Tibial artery (tissue), 4 donors: ENCODE measurements at regions not wholly inside any gene's neighbourhood (a gene's known extent, or its start where the extent isn't known, plus 50 kb on each side); places are given as distances from the start of the nearest gene placed in this dataset.

Source experiments
- DNase-seq, 2 donors: peaks; one replicate each; pipeline ENCODE4 v3.0.0-alpha.2; 2019
- H3K27ac ChIP-seq, 2 donors: fragments of 200-600 bp; sonication (generic) in 1 of 2; 1 replicate in 1 of 2; 2 replicates in 1 of 2; pipeline ENCODE4 v1.5.1; 2018 to 2019; ENCODE audit warnings: mild to moderate bottlenecking in 1 of 2
- H3K27me3 ChIP-seq, 2 donors: fragments of 200-600 bp; sonication (generic) in 1 of 2; one replicate each; pipeline versions ENCODE4 v1.5.1 to v1.6.0; 2016 to 2019
- H3K36me3 ChIP-seq, 3 donors: fragments of 200-600 bp; sonication (generic) in 2 of 3; one replicate each; pipeline ENCODE4 v1.5.1; 2016 to 2019; ENCODE audit warnings: mild to moderate bottlenecking in 2 of 3
- H3K4me1 ChIP-seq, 4 donors: fragments of 200-600 bp; sonication (generic) in 2 of 4; 1 replicate in 3 of 4; 2 replicates in 1 of 4; pipeline ENCODE4 v1.5.1; 2016 to 2019
- H3K4me3 ChIP-seq, 2 donors: fragments of 200-600 bp; sonication (generic) in 1 of 2; 1 replicate in 1 of 2; 2 replicates in 1 of 2; pipeline ENCODE4 v1.5.1; 2018 to 2019; ENCODE audit warnings: mild to moderate bottlenecking in 2 of 2
- H3K9me3 ChIP-seq, 3 donors: fragments of 200-600 bp; sonication (generic) in 1 of 3; one replicate each; pipeline ENCODE4 v1.5.1; 2016 to 2019
- CTCF ChIP-seq, 2 experiments: fragments of 200-600 bp in 1 of 2; fragments of 450-650 bp in 1 of 2; IDR thresholded peaks; one replicate each; pipeline ENCODE4 v1.5.1; 2017 to 2019; ENCODE audit warnings: antibody characterized with exemption in 2 of 2, mild to moderate bottlenecking in 1 of 2, moderate library complexity in 1 of 2
- intact Hi-C: fragments of 100-400 bp; cut with DNase I; formaldehyde crosslinking; loops from one replicate; pipeline ENCODE4 v1.15.0; 2023; ENCODE audit warnings: low total_unique reads

- Histone ChIP-seq H3K9me3 (no peaks in the 10 kb centered on the region), H3K4me3 (no peak overlapping the region), H3K36me3 (no peaks in the 10 kb centered on the region), H3K27me3 (no peaks in the 10 kb centered on the region), H3K4me1 (no peaks in the 10 kb centered on the region), H3K27ac (no peak overlapping the region)
- DNase-seq = no peak
- intact Hi-C loops = no loop called here
- no peak for TF ChIP-seq CTCF (IDR thresholded peaks at IDR 0.05)
Measured at GRCh38 chr6:139917951-139918630, 543.6 kb upstream of the CITED2 start.

GRCh38 chr6:139914910-139915309, 540.5 kb upstream of the CITED2 start:
- DNase-seq = no peak
- TF ChIP-seq CTCF (IDR thresholded peaks at IDR 0.05) = no peak

GRCh38 chr6:139912735-139913400, 538.4 kb upstream of the CITED2 start:
- no peak overlapping the region for H3K4me3 ChIP-seq
- DNase-seq = no peak
- no peaks in the 10 kb centered on the region for H3K27me3 ChIP-seq
- H3K27ac ChIP-seq = no peak overlapping the region
- H3K36me3 ChIP-seq = no peaks in the 10 kb centered on the region
- H3K9me3 ChIP-seq = no peaks in the 10 kb centered on the region
- no peak for TF ChIP-seq CTCF (IDR thresholded peaks at IDR 0.05)
- intact Hi-C loops = no loop called here
- H3K4me1 ChIP-seq = no peaks in the 10 kb centered on the region

More at GRCh38 chr6:139914910-139915309, 540.5 kb upstream of the CITED2 start:
- Histone ChIP-seq H3K9me3 (no peaks in the 10 kb centered on the region), H3K27ac (no peak overlapping the region), H3K36me3 (no peaks in the 10 kb centered on the region), H3K4me3 (no peak overlapping the region), H3K4me1 (no peaks in the 10 kb centered on the region), H3K27me3 (no peaks in the 10 kb centered on the region)
- intact Hi-C loops = no loop called here

GRCh38 chr6:139909992-139910391, 535.5 kb upstream of the CITED2 start:
- no peak overlapping the region for H3K4me3 ChIP-seq
- intact Hi-C loops = no loop called here
- DNase-seq = no peak
- no peaks in the 10 kb centered on the region for H3K4me1 ChIP-seq
- TF ChIP-seq CTCF (IDR thresholded peaks at IDR 0.05) = no peak
- H3K9me3 ChIP-seq = no peaks in the 10 kb centered on the region
- H3K27ac ChIP-seq = no peak overlapping the region
- no peaks in the 10 kb centered on the region for H3K27me3 ChIP-seq
- H3K36me3 ChIP-seq = no peaks in the 10 kb centered on the region

- no peaks in the 10 kb centered on the region for H3K9me3 ChIP-seq
- no peaks in the 10 kb centered on the region for H3K4me1 ChIP-seq
- intact Hi-C loops = no loop called here
- H3K36me3 ChIP-seq = no peaks in the 10 kb centered on the region
- H3K27me3 ChIP-seq = no peaks in the 10 kb centered on the region
- no peak for TF ChIP-seq CTCF (IDR thresholded peaks at IDR 0.05)
- H3K27ac ChIP-seq = no peak overlapping the region
- DNase-seq = no peak
- no peak overlapping the region for H3K4me3 ChIP-seq
Measured at GRCh38 chr6:139905404-139906052, 531.1 kb upstream of the CITED2 start.
